ENCODE measurements at regions not wholly inside any gene's neighbourhood (a gene's known extent, or its start where the extent isn't known, plus 50 kb on each side); places are given as distances from the start of the nearest gene placed in this dataset.

DNA sequence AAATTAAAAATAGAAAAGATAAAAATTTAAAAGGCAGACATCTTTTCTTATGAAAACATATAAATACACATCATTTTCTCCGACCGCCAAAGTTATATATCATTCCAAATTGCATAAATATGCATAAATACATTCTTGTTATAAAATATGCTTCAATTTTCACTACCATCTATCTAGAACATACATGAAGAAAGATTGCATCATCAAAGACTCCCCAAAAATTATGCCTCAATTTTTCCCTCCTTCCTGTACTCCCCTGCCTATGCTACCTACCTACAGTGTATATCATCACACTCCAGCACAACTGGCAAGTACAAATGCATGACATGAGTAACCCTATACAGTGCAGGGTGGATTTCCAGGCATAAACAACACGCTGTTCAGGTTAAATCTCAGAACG lies 49.9 kb upstream of the TENT5A start:
- DNase-seq (ENCODE audit: low read depth): no peak
- no peaks in the 10 kb centered on the region for H3K27me3 ChIP-seq (ENCODE audit: control insufficient read depth, insufficient read depth, low read length)
- no peak overlapping the region for H3K4me3 ChIP-seq (ENCODE audit: low read depth, low read length)
- TF ChIP-seq, protein P1, sequence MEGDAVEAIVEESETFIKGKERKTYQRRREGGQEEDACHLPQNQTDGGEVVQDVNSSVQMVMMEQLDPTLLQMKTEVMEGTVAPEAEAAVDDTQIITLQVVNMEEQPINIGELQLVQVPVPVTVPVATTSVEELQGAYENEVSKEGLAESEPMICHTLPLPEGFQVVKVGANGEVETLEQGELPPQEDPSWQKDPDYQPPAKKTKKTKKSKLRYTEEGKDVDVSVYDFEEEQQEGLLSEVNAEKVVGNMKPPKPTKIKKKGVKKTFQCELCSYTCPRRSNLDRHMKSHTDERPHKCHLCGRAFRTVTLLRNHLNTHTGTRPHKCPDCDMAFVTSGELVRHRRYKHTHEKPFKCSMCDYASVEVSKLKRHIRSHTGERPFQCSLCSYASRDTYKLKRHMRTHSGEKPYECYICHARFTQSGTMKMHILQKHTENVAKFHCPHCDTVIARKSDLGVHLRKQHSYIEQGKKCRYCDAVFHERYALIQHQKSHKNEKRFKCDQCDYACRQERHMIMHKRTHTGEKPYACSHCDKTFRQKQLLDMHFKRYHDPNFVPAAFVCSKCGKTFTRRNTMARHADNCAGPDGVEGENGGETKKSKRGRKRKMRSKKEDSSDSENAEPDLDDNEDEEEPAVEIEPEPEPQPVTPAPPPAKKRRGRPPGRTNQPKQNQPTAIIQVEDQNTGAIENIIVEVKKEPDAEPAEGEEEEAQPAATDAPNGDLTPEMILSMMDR (IDR thresholded peaks at IDR 0.05; ENCODE audit: insufficient read depth, low read length, poor library complexity, severe bottlenecking): no peak
- H3K36me3 ChIP-seq (ENCODE audit: control insufficient read depth, insufficient read depth, low read length): no peaks in the 10 kb centered on the region
